ENCODE measurements at regions not wholly inside any gene's neighbourhood (a gene's known extent, or its start where the extent isn't known, plus 50 kb on each side); places are given as distances from the start of the nearest gene placed in this dataset.

DNA sequence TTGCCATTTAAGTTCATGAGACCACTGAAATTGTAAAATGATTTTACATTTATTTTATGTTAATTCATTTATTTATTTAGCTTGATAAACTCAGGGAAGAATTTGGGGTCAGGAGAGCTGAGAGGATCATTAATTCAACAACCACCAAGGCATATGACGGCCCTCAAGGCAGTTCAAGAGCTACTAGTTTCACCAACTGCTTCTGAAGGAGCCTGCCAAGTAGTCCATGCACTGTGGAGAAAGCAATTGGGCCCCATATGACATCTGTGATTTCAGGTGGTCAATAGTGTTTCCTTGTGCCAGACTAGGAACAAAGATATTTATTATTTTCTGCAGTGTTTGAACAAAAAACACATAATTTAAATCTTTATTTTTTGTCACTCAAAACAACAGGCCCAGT lies 236.4 kb downstream of the CASP12 start:
- no peaks in the 10 kb centered on the region for H3K4me1 Mint-ChIP-seq
- ATAC-seq: no peak
- no peak overlapping the region for H3K4me3 Mint-ChIP-seq
- no peaks in the 10 kb centered on the region for H3K9me3 Mint-ChIP-seq
- H3K27ac Mint-ChIP-seq: no peak overlapping the region
- H3K36me3 Mint-ChIP-seq: no peaks in the 10 kb centered on the region
- H3K27me3 Mint-ChIP-seq: peaks cover 18% of the 10 kb centered on the region

DNA sequence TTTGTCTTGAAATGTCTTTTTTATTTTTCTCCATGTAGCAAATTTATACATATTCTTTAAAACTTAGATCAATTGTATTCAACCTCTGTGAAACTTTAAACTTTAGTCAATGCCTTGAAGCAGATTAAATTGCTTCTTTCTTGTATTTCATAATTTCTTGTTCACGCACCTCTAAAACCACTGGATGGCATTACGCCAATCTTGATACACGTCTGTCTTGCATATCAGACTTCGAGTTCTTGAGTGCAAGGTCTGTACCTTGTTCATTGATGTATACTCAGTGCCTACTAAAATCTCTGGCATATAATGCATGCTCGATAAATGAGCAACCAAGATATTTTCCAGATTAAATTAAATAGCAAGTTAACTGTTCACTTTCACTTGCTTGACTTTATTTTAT lies 236.8 kb downstream of the CASP12 start:
- no peaks in the 10 kb centered on the region for H3K4me1 Mint-ChIP-seq
- H3K27me3 Mint-ChIP-seq: peaks cover 22% of the 10 kb centered on the region
- no peaks in the 10 kb centered on the region for H3K9me3 Mint-ChIP-seq
- no peak overlapping the region for H3K27ac Mint-ChIP-seq
- ATAC-seq: no peak
- no peak overlapping the region for H3K4me3 Mint-ChIP-seq
- H3K36me3 Mint-ChIP-seq: no peaks in the 10 kb centered on the region

DNA sequence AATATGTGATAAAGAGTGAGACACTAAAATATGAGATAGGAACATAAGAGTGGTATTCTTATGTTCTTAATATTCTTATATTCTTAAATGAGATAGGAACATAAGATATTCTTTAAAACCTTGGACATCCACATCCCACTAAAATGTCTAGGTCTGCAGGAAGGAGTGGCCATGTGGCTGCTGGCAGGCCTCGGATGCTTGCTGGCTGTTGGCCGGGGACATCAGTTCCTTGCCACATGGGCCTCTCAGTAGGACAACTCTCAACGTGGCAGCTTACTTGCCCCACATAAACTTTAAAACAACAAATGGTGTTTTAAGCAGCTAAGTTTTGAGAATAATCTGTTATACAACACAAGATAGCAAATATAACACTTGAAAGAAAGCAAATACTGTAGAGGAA lies 240.1 kb downstream of the CASP12 start:
- Mint-ChIP-seq H3K27ac (no peak overlapping the region), H3K4me3 (no peak overlapping the region), H3K4me1 (no peaks in the 10 kb centered on the region), H3K36me3 (no peaks in the 10 kb centered on the region), H3K9me3 (no peaks in the 10 kb centered on the region), H3K27me3 (peaks cover 15% of the 10 kb centered on the region)
- no peak for ATAC-seq

DNA sequence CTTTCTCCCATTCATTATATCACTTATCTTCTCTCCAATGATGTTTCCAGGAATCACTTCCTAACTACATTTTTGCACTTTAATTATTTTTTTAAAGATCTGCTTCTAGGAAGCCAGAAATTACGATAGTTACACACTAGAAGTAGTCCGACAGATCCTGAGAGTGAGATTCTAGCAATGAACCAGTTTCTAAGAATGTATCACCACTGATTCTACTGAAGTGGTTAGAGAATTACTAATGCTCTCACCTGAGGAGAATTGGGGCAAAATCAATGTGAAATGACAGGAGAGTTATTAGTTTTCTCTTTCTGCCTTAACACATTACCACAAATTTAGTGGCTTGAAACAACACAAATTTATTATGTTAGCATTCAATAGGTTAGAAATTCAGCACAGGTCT lies 241.2 kb downstream of the CASP12 start:
- H3K27me3 Mint-ChIP-seq: peaks cover 15% of the 10 kb centered on the region
- no peaks in the 10 kb centered on the region for H3K36me3 Mint-ChIP-seq
- H3K9me3 Mint-ChIP-seq: no peaks in the 10 kb centered on the region
- no peaks in the 10 kb centered on the region for H3K4me1 Mint-ChIP-seq
- no peak overlapping the region for H3K27ac Mint-ChIP-seq
- H3K4me3 Mint-ChIP-seq: no peak overlapping the region
- no peak for ATAC-seq

DNA sequence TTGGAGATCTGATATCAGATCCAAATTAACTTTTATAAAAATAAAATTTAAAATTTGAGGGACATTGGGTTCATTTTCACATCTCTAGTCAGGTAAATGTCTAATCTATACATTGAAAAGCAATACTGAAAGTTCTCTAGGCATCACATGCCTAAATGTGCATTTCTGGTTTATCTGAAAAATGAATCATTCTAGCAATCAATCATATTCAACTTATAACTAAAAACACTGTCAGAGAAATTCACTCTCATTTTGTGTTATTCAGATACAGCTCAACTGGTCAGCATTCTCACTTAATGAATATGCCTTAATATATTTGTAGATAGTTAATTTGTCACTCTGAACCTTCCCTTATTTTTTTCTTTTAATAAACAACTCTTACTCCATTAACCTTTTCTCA lies 243.2 kb downstream of the CASP12 start:
- H3K9me3 Mint-ChIP-seq: no peaks in the 10 kb centered on the region
- peaks cover 15% of the 10 kb centered on the region for H3K27me3 Mint-ChIP-seq
- ATAC-seq: no peak
- H3K27ac Mint-ChIP-seq: no peak overlapping the region
- H3K36me3 Mint-ChIP-seq: peaks cover 1% of the 10 kb centered on the region
- H3K4me1 Mint-ChIP-seq: no peaks in the 10 kb centered on the region
- H3K4me3 Mint-ChIP-seq: no peak overlapping the region

DNA sequence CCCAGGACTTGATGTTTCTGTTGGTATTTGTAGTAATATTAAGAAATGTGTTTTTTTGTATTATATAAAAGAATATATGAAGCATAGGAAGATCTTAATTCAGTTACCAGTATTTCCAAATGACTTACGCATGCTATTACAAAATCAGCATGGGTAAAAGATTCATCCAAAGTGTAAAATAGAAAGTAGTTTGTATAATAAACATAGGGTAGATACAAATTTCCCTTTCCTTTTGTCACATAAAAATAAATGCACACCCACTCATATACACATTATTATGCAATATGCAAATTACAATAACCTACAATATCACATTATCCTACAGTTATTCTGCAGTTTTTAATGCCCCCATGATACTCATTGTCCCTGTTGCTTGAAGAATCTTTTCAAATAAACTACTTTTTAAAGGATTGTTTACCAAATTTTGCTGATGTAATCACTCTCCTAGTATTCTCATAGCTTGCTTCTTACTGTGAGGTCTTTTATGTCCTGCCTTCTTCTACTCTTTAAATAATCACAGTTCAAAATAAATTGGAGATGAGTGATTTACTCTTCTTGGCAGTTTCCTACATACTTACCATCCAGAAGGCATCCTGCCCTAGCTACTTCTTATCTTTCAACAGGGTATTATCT lies 244.0 kb downstream of the CASP12 start:
- Mint-ChIP-seq H3K4me1 (no peaks in the 10 kb centered on the region), H3K9me3 (peaks cover 3% of the 10 kb centered on the region), H3K4me3 (no peak overlapping the region), H3K36me3 (peaks cover 6% of the 10 kb centered on the region), H3K27me3 (peaks cover 15% of the 10 kb centered on the region), H3K27ac (no peak overlapping the region)
- ATAC-seq: no peak

DNA sequence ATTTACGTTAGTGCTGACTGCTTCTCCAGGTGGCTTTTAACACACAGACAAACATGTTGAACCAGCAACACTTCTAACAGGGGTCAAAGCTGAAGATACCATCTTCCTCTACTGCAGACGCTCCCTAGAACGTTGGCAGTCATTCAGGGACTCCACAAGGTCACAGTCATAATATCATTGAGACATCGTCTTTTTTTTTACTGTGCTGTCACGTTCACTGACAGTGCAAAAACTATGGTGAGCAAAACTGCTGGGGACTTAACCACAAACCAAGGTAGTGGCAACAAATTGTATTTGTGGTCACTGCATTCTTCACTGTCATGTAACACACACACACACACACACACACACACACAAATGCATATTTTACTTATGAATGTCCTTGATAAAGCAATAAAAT lies 244.9 kb downstream of the CASP12 start:
- no peak overlapping the region for H3K27ac Mint-ChIP-seq
- no peak overlapping the region for H3K4me3 Mint-ChIP-seq
- ATAC-seq: no peak

DNA sequence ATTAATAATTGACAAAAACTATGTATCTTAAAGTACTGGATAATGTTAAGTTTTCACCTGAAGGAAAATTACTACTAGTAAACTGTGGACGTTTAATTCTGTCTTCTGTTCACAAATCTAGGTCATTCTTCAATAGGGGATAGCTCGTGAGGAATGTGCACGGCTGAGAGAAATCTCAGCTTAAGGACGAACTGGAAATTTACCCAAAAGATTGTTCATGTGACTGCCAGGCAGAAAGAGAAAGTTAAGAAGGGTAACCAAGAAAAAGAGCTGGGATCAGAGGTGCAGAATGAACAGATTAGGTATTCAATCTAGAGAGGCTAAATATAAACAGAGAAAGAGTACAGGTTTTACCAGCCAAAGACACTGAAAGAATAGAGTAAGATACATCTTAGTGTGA lies 245.3 kb downstream of the CASP12 start:
- Mint-ChIP-seq H3K27me3 (peaks cover 15% of the 10 kb centered on the region), H3K4me1 (no peaks in the 10 kb centered on the region), H3K36me3 (peaks cover 6% of the 10 kb centered on the region), H3K9me3 (peaks cover 3% of the 10 kb centered on the region), H3K4me3 (no peak overlapping the region), H3K27ac (no peak overlapping the region)
- no peak for ATAC-seq

More for the DNA sequence above, 244.9 kb downstream of the CASP12 start:
- peaks cover 6% of the 10 kb centered on the region for H3K36me3 Mint-ChIP-seq
- peaks cover 15% of the 10 kb centered on the region for H3K27me3 Mint-ChIP-seq
- H3K9me3 Mint-ChIP-seq: peaks cover 3% of the 10 kb centered on the region
- no peaks in the 10 kb centered on the region for H3K4me1 Mint-ChIP-seq

DNA sequence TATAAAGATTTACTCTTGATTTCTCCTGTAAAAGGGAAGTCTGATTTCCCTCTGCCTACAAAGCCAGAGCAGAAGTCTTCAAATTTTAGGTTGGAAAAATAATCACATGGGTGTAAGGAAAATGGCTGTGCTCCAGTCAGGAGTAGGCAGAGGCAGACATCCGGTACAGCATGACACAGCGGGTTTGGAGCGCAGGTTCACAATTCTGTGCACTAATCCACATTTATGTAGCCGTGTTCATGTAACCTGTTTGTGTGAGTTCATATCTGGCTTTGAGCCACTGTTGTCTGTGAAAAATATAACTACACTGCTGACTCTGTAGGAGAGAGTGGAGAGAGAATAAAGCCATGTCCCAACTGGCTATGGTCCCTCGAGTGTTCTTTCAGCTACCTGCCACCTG lies 248.0 kb downstream of the CASP12 start:
- ATAC-seq: no peak
- Mint-ChIP-seq H3K27ac (no peak overlapping the region), H3K36me3 (peaks cover 6% of the 10 kb centered on the region), H3K4me3 (no peak overlapping the region), H3K27me3 (no peaks in the 10 kb centered on the region), H3K9me3 (peaks cover 3% of the 10 kb centered on the region), H3K4me1 (no peaks in the 10 kb centered on the region)

DNA sequence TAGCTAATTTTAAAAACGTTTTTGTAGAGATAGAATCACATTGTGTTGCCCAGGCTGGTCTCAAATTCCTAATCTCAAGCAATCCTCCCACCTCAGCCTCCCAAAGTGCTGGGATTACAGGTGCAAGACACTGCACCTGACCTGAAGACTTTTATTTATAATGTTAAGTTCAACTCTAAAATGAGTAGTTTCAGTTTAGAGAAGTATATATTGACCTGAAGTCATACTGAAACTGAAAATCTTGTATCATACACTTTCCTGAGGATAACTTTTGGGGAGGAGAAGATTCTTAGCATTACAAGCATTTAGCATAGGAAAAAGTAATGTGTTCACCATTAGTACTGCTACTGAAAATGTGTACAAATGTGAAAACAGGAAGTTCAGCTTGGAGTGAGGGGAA lies 249.3 kb downstream of the CASP12 start:
- peaks cover 3% of the 10 kb centered on the region for H3K9me3 Mint-ChIP-seq
- H3K27me3 Mint-ChIP-seq: no peaks in the 10 kb centered on the region
- H3K4me1 Mint-ChIP-seq: no peaks in the 10 kb centered on the region
- no peak overlapping the region for H3K4me3 Mint-ChIP-seq
- H3K36me3 Mint-ChIP-seq: peaks cover 6% of the 10 kb centered on the region
- no peak for ATAC-seq
- H3K27ac Mint-ChIP-seq: no peak overlapping the region

DNA sequence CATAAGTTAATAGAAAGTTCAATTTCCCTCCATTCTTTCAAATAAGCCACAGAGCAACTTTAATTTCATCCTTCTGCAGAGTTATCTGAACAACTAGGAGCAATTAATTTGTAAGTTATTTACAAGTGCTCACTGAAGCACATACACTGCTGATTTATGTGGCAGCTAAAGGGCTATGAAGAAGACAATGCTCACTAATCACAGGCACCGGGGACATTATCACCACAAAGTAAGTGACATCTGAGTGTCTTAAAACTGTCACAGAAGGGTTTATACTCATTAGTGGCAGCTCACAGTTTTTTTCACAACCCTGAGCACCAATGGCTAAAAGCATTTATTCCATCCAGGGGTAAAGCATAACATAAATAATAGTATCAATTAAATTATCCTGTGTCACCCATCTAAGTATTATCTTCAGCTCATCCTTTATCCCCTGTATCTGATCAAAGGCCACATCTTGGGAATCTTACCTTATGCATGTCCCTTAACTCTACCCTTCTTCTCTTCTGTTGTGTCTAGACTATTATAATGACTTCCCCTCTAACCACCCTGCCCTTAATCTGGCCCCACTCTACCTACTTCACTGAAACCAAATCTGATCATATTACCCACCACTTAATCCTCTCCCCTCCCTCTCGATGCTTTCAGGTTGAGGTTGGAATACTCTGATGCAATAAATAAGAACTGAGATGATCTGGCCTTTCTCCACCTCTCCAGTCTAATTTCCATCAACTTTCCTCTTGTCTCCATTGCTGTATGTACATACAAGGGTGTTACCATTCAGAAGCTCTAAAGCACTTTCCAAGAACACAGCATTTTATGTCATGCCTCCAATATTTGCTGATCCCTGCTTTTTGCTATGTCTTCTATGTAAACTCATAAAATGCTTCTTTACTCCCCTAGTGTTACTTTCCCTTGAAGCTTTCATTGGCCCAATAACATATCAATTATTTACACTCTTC lies 252.7 kb downstream of the CASP12 start:
- Mint-ChIP-seq H3K27me3 (no peaks in the 10 kb centered on the region), H3K4me1 (no peaks in the 10 kb centered on the region), H3K4me3 (no peak overlapping the region), H3K36me3 (peaks cover 6% of the 10 kb centered on the region), H3K9me3 (peaks cover 3% of the 10 kb centered on the region), H3K27ac (no peak overlapping the region)
- no peak for ATAC-seq

DNA sequence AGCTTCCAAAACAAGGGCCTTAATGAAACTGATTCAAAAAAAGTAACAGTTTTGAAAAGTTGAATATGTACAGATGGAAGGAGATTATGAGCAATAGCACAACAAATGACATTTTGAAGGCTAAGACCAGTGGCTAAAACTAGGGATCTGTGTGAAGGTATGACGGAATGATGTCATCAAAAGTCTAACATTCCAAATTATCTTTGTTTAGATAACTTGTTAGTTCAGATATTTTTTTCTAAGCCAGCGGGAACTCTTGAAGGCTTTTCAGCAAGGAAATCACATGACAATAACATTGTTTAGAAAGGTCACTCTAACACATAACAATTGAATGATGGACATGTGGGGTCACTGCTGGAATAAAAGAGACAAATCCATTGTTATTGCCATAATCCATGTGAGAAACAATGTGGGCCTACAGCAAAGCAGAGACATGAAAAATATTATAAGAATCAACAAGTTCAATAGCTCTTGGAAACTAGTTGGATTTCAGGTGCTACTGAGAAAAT lies 260.5 kb downstream of the CASP12 start:
- Mint-ChIP-seq H3K27ac (no peak overlapping the region), H3K9me3 (no peaks in the 10 kb centered on the region), H3K4me1 (no peaks in the 10 kb centered on the region), H3K36me3 (no peaks in the 10 kb centered on the region), H3K27me3 (no peaks in the 10 kb centered on the region), H3K4me3 (no peak overlapping the region)
- no peak for ATAC-seq

DNA sequence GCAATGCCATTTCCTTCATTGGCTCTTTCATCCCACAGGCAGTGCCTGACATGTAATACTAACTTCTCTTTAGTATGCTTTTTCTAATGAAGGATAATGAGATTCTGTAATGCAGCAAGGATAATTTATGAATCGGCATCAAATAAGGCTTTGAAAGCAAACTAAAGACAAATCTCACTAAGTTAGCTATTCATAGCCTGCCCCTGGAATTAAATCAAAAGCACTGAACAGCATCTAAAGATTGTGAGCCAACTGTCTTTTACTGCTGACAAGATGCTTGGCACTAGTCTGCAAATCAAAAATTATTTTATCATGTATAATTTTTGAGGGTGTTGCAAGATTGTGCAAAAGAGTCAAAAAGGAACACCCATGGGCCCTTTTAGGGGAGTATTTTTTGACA lies 265.0 kb downstream of the CASP12 start:
- ATAC-seq: no peak
- H3K27ac Mint-ChIP-seq: no peak overlapping the region
- H3K27me3 Mint-ChIP-seq: peaks cover 8% of the 10 kb centered on the region
- no peaks in the 10 kb centered on the region for H3K36me3 Mint-ChIP-seq
- no peaks in the 10 kb centered on the region for H3K9me3 Mint-ChIP-seq
- H3K4me1 Mint-ChIP-seq: no peaks in the 10 kb centered on the region
- no peak overlapping the region for H3K4me3 Mint-ChIP-seq

DNA sequence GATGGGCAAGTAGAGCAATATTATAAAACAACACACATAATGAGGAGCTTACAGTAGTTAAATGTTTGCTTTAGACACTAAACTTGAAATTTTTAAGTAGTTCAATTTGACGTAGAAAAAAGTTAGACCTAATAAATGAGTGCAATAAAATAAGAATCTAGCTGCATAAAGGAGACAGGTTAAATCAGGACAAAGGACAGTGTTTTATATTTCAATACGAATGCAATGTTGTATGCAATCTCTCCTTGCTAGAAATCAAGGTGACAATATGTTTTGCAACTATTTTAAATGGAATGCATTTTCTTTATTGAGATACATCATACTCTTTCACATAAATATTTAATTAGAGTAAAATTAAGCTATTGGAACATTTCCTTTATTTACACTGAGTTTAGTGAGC lies 267.9 kb downstream of the CASP12 start:
- Mint-ChIP-seq H3K4me1 (no peaks in the 10 kb centered on the region), H3K27ac (no peak overlapping the region), H3K36me3 (no peaks in the 10 kb centered on the region), H3K4me3 (no peak overlapping the region), H3K9me3 (no peaks in the 10 kb centered on the region), H3K27me3 (peaks cover 8% of the 10 kb centered on the region)
- no peak for ATAC-seq

DNA sequence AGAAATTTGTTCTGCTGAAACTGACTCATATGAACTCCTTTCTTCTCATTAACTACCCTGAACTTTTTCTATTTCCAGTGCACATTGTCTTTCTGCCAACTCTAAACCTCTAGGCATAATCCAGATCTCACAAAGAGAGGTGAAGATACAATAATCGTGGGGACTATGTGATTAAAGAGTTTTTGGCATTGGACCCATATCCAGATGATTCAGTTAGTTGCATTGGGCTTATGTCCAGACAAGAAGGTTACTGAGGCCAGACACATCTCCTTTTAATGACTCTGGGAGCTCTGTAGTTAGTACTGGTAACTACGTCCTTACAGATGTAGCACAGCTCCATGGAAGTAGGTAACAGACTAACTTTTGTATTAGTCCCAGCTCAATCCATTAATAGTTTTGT lies 273.0 kb downstream of the CASP12 start:
- H3K27ac Mint-ChIP-seq: no peak overlapping the region
- no peaks in the 10 kb centered on the region for H3K4me1 Mint-ChIP-seq
- H3K27me3 Mint-ChIP-seq: no peaks in the 10 kb centered on the region
- no peak for ATAC-seq
- no peaks in the 10 kb centered on the region for H3K36me3 Mint-ChIP-seq
- H3K9me3 Mint-ChIP-seq: no peaks in the 10 kb centered on the region
- no peak overlapping the region for H3K4me3 Mint-ChIP-seq

DNA sequence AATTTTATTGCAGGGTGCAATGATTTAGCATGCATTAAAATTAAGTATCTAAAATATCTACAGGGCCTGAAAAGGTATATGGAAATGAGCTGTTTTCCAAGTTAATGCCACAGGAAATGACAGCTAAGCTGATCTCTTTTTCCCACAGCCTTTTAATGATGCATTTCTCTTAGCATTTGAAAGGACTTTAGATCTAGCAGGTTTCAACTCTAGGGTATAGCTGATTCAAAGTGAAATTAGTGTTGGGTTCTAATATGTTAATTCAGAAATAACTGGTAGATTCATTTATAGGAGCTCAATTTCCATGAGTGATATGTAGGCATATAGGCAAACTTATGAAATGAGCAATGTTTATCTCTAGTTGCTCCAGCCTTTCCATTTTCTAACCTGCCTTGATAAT lies 274.2 kb downstream of the CASP12 start:
- H3K4me1 Mint-ChIP-seq: no peaks in the 10 kb centered on the region
- H3K27me3 Mint-ChIP-seq: no peaks in the 10 kb centered on the region
- no peaks in the 10 kb centered on the region for H3K9me3 Mint-ChIP-seq
- no peak for ATAC-seq
- H3K4me3 Mint-ChIP-seq: no peak overlapping the region
- no peak overlapping the region for H3K27ac Mint-ChIP-seq
- H3K36me3 Mint-ChIP-seq: no peaks in the 10 kb centered on the region

Data from stimulated activated memory B cell treated with anti-CD40 and anti-IgM and Interleukin-4, amounts not matched to agents 10 μg/mL and 1 μg/mL and 100 μg/mL, for 72 hours (primary cell).